NCI-H526 treated with DMSO at 0.1 percent for 48 hours (cell line): ENCODE measurements at regions not wholly inside any gene's neighbourhood (a gene's known extent, or its start where the extent isn't known, plus 50 kb on each side); places are given as distances from the start of the nearest gene placed in this dataset.

ENCODE experiments used
- DNase-seq: peaks from one replicate; lab custom pipeline; 2025; lab: John Stamatoyannopoulos, UW

GRCh38 chrX:149274516-149275105 lies 230.5 kb downstream of the IDS start:
- DNase-seq = no peak

GRCh38 chrX:149272690-149273463 lies 232.2 kb downstream of the IDS start:
- DNase-seq = no peak

- no peak for DNase-seq
Observed at GRCh38 chrX:149267878-149268813, 237.0 kb downstream of the IDS start.

DNA sequence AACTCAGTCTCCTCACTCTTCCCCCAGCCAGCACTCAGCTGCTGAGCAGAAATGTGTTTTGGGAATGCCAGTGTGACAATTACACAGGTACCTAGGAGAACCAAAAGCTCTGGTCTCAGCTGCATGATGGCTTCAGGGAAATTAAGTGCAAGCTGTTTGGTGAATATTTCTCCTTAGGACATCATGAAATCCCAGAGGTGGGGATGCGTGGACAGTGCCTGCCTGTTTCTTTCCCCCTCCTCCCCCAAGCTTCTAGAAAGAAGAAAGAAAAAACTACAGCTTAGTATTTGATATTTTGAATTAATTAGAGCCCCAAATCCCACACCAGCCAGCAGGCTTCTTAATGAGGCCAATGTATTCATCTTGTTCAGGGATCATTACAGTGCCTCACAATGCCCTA lies 243.0 kb downstream of the IDS start:
- no peak for DNase-seq

DNA sequence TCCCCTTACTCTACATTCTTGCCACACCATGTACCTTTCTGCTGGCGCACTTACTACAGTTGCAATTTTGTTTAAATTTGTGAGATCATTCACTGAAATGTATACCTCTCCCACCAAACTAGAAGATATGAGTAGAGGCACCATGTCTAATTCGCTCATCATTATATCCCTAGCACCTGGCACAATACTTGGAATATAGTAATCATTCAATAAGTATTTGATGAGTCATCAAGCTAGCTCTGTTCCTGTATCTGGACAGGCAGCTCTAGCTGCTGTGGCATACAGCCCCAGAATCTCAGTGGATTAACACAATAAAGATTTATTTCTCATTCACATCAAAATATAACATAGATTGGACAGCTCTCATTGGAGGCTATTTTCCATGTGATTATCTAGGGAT lies 245.9 kb downstream of the IDS start:
- no peak for DNase-seq

GRCh38 chrX:149255860-149256259 lies 249.2 kb downstream of the IDS start:
- DNase-seq = no peak

DNA sequence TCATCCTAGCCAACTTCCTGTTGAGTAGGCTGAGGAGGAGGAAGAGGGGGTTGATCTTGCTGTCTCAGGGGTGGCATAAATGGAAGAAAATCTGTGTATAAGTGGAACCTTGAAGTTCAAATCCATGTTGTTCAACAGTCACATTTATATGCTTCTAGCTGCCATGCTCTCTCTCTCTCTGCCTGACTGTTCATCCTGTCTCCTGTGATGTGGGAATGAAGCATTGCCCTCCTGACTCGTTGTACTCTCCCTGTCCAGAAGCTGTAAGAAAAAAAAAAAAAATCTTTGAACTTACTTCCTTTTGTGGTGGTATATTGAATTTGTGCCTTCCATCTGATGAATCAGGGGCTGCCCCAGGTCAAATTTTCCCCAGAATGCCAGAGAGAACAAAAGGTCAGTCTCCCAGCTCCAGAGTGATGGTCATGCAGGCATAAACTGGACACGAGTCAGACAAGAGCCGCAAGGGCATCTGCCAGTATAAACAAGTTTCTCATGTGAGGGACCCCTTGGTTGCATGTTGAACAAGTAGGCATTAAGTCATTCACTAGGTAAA lies 257.0 kb downstream of the IDS start:
- DNase-seq = no peak

GRCh38 chrX:149230689-149231088 lies 274.4 kb downstream of the IDS start:
- DNase-seq = no peak

- no peak for DNase-seq
Observed at GRCh38 chrX:149223854-149224253, 281.3 kb downstream of the IDS start.

DNA sequence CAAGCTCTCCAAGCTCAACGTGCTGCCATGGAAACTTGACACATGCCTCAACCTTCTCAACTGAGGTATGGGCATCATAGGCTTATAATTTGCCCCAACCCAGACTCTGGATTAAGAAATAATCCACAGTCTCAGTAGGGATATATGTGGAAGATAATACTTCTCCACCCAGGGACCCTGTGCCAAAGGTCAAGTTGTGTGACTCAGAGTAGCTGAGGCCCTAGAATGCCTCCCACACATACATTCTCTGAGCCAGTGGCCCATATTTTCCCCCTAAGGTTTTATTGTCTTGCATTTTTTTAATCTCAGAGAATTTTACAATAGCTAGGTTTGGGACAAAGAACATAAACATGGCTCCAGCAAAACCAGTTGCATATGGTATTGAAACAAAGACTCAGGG lies 283.1 kb downstream of the IDS start:
- DNase-seq = no peak

DNA sequence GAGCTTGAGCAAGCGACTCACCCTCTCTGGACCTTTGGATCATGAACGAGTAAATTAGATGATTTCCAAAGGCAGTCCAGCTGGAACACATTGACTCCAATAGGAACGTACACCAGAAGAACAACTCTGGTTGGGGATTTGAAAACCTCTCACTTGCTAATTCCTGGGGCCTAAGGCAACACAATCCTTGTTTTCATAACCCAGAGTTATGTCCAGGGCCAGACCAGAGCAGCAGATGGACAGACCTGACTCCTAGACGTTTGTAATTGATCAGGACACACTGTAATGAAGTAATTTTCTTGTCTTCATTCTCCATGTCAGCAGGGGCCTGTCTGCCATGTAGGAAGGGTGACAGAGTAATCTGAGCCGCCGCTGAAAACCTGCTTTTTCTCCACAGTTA lies 283.9 kb downstream of the IDS start:
- DNase-seq = no peak

DNA sequence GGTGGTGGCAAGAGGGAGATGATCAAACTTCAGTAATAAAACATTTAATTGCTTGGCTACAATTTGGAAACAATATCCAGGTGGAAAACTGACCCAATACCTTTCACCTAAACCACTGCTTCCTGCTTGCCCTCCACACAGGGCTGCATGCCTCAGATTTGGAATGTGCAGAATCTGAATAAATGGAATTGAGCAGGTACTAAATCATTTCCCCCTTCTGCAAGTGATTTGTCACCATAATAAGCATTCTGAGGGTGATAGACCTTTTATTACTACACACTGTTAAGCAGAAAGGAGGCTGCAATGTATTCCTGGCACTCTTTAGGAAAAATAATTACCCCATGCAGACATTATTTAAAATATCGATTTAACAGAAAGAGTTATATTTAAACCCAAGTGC lies 291.8 kb downstream of the IDS start:
- no peak for DNase-seq

GRCh38 chrX:149208307-149208706 lies 296.8 kb downstream of the IDS start:
- no peak for DNase-seq

DNA sequence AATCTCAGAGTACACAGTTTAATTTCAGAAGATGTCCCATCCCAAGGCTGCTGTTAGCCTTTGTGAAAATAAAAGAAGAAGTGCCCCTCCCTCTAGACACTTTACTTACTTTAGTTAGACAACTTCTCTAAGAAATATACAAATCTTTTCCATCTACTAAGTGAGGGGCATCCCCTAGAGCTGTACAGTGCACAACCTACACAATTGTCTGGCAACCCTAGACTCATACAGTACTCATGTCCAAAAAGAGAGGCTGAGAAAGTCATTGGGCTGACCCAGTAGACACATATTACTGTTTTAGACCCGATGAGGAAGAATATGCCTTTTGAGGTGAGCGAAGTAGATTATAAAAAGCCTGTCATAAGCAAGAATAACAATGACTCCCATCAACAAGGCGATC lies 297.6 kb downstream of the IDS start:
- DNase-seq = no peak

DNA sequence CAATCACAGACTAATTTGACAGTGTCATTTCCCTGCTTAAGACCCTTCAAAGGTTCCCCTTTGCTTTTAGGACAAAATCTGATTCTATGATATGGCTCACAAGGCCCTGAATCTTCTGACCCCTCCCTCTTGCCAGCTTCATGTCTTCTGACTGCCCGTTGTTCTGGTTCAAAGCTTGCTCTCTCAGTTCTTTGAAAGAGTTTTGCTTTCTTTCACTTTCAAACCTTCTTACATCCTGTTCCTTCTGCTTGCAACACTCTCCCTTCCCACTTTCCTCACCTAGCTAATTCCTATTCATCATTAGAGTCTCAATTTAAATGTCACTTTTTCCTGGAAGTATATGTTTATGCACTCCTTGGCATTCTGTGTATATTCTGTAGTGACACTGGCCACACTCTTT lies 299.2 kb downstream of the IDS start:
- no peak for DNase-seq

- no peak for DNase-seq
Observed at GRCh38 chrX:149205081-149205480, 300.0 kb downstream of the IDS start.

DNA sequence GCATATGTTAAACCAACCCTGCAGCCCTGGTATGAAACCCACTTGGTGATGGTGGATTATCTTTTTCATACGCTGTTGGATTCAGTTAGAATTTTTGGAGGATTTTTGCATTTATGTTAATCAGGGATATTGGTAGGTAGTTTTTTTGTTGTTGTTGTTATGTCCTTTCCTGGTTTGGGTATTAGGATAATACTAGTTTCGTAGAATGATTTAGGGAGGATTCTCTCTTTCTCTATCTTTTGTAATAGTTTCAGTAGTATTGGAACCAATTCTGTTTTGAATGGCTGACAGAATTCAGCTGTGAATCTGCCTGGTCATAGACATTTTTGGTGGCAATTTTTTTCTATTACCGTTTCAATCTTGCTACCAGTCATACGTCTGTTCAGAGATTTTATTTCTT lies 305.4 kb downstream of the IDS start:
- no peak for DNase-seq

- no peak for DNase-seq
Observed at GRCh38 chrX:149198980-149199732, 305.9 kb downstream of the IDS start.

GRCh38 chrX:149185087-149185486 lies 320.0 kb downstream of the IDS start:
- DNase-seq = no peak

DNA sequence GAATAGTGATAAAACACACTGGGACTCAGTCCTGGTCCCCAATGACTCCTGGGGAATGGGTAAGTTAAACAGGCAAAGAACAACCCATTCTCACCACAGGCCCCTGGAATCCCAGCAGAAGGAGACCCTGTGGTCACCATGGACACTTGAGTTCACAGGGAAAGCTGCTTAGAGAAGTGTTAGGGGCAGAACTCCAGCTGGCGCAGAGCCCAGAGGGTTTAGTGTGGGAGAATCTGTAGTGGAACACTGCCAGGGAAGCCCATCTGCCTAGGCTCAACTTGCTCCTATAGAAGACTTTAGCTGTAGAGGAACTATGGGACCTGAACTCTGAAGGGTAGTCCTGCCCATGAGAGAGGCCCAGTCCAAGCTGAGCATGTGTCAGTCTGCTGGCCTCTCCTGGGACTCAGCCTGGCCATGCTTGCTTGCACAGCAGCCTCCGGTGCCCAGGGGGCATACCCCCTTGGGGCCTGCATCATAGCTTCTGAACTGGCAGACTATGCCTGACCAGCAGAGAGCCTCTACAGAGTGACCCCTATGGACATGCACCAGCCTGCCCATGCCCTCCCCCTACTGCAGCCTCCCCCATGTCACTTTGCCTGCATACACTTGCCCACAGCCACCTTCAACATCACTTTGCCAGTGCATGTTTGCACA lies 343.5 kb downstream of the IDS start:
- DNase-seq = no peak

- no peak for DNase-seq
Observed at GRCh38 chrX:149157976-149158375, 347.1 kb downstream of the IDS start.
